ENCODE measurements at regions not wholly inside any gene's neighbourhood (a gene's known extent, or its start where the extent isn't known, plus 50 kb on each side); places are given as distances from the start of the nearest gene placed in this dataset.

DNA sequence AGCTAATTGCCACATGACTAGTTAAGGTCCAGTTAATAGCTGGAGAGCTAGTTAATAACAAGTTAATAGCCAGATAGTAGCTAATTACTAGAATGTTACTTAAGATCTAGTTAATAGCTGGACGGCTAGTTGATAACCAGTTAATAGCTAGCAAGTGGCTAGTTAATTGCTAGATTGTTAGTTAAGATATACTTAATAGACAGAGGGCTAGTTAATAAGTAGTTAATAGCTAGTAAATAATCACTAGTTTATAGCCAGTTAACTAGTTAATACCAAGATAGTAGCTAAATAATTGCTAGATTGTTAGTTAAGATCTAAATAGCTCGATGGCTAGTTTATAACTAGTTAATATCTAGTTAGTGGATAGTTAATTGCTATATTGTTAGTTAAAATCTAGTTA is 632.6 kb upstream of the CT83 start:
- Mint-ChIP-seq H3K36me3 (no peaks in the 10 kb centered on the region), H3K4me1 (no peaks in the 10 kb centered on the region), H3K4me3 (no peak overlapping the region), H3K9me3 (no peaks in the 10 kb centered on the region), H3K27ac (no peak overlapping the region), H3K27me3 (ENCODE audit: insufficient read depth, low read depth) (no peaks in the 10 kb centered on the region)
- no peak overlapping the region for H3K4me2 ChIP-seq
- no peak overlapping the region for H3K27ac ChIP-seq
- no peaks in the 10 kb centered on the region for H3K4me1 ChIP-seq
- peaks cover 49% of the 10 kb centered on the region for H3K9me3 ChIP-seq (ENCODE audit: low read depth)
- TF ChIP-seq EZH2 (IDR thresholded peaks at IDR 0.05) = no peak
- TF ChIP-seq EZH2phosphoT487 (IDR thresholded peaks at IDR 0.05) = no peak
- TF ChIP-seq, protein P1, sequence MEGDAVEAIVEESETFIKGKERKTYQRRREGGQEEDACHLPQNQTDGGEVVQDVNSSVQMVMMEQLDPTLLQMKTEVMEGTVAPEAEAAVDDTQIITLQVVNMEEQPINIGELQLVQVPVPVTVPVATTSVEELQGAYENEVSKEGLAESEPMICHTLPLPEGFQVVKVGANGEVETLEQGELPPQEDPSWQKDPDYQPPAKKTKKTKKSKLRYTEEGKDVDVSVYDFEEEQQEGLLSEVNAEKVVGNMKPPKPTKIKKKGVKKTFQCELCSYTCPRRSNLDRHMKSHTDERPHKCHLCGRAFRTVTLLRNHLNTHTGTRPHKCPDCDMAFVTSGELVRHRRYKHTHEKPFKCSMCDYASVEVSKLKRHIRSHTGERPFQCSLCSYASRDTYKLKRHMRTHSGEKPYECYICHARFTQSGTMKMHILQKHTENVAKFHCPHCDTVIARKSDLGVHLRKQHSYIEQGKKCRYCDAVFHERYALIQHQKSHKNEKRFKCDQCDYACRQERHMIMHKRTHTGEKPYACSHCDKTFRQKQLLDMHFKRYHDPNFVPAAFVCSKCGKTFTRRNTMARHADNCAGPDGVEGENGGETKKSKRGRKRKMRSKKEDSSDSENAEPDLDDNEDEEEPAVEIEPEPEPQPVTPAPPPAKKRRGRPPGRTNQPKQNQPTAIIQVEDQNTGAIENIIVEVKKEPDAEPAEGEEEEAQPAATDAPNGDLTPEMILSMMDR (IDR thresholded peaks at IDR 0.05) = no peak
- peaks cover 3% of the 10 kb centered on the region for H3K36me3 ChIP-seq
- H3K27me3 ChIP-seq = no peaks in the 10 kb centered on the region
- DNase-seq (ENCODE audit: low spot score) = no peak
- H3K79me2 ChIP-seq (ENCODE audit: low read depth) = no peaks in the 10 kb centered on the region
- H2AFZ ChIP-seq (replicated peaks) = no peak overlapping the region
- peaks cover 51% of the 10 kb centered on the region for H3F3A ChIP-seq (ENCODE audit: low read depth)
- H3K9ac ChIP-seq = no peak overlapping the region
- no peaks in the 10 kb centered on the region for H4K20me1 ChIP-seq (ENCODE audit: low read depth)
- H3K4me3 ChIP-seq = no peak overlapping the region

DNA sequence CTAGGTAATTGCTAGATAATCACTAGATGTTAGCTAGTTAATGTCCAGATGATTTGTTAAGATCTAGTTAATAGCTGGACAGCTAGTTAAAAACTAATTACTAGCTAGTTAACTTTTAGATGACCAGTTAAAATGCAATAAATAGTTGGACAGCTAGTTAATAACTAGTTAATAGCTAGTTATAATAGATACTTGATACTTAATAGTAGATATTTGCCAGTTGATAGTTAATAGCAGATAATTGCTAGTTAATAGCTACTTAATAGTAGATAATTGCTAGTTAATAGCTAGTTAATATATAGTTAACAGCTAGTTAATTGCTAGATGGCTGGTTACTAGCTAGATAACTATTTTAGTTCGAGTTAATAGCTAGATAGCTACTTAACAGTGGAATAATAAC is 631.4 kb upstream of the CT83 start:
- Histone ChIP-seq H3K79me2 (ENCODE audit: low read depth) (no peaks in the 10 kb centered on the region), H3K27me3 (no peaks in the 10 kb centered on the region), H3K9ac (no peak overlapping the region), H3K4me3 (no peak overlapping the region), H2AFZ (replicated peaks) (no peak overlapping the region), H4K20me1 (ENCODE audit: low read depth) (no peaks in the 10 kb centered on the region), H3K27ac (no peak overlapping the region), H3K4me1 (no peaks in the 10 kb centered on the region), H3F3A (ENCODE audit: low read depth) (peaks cover 51% of the 10 kb centered on the region), H3K36me3 (peaks cover 3% of the 10 kb centered on the region), H3K9me3 (ENCODE audit: low read depth) (peaks cover 49% of the 10 kb centered on the region), H3K4me2 (no peak overlapping the region)
- H3K4me1 Mint-ChIP-seq = no peaks in the 10 kb centered on the region
- H3K9me3 Mint-ChIP-seq = no peaks in the 10 kb centered on the region
- no peaks in the 10 kb centered on the region for H3K27me3 Mint-ChIP-seq (ENCODE audit: insufficient read depth, low read depth)
- TF ChIP-seq, protein P1 (IDR thresholded peaks at IDR 0.05) = no peak
- TF ChIP-seq EZH2phosphoT487 (IDR thresholded peaks at IDR 0.05) (no peak), EZH2 (IDR thresholded peaks at IDR 0.05) (no peak)
- H3K36me3 Mint-ChIP-seq = no peaks in the 10 kb centered on the region
- no peak overlapping the region for H3K4me3 Mint-ChIP-seq
- H3K27ac Mint-ChIP-seq = no peak overlapping the region
- DNase-seq (ENCODE audit: low spot score) = no peak

DNA sequence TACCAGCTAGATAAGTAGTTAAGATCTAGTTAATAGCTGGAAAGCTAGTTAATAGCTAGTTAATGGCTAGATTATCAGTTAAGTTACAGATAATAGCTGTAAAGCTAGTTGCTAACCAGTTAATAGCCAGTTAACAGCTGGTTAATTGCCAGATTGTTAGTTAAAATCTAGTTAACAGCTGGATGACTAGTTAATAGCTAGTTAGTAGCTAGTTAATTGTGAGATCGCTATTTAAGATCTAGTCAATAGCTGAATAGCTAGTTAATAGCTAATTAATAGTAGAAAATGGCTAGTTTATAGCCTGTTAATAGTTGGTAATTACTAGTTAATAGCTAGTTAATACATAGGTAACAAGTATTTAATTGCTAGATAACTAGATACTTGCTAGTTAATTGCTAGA is 630.5 kb upstream of the CT83 start:
- H3K36me3 ChIP-seq = peaks cover 3% of the 10 kb centered on the region
- H3F3A ChIP-seq (ENCODE audit: low read depth) = peaks cover 51% of the 10 kb centered on the region
- H4K20me1 ChIP-seq (ENCODE audit: low read depth) = no peaks in the 10 kb centered on the region
- no peak for TF ChIP-seq EZH2 (IDR thresholded peaks at IDR 0.05)
- no peak for TF ChIP-seq EZH2phosphoT487 (IDR thresholded peaks at IDR 0.05)
- TF ChIP-seq, protein P1 (IDR thresholded peaks at IDR 0.05) = no peak
- H3K27me3 Mint-ChIP-seq (ENCODE audit: insufficient read depth, low read depth) = no peaks in the 10 kb centered on the region
- H3K9me3 Mint-ChIP-seq = no peaks in the 10 kb centered on the region
- H3K9ac ChIP-seq = no peak overlapping the region
- H3K4me1 ChIP-seq = no peaks in the 10 kb centered on the region
- no peaks in the 10 kb centered on the region for H3K36me3 Mint-ChIP-seq
- DNase-seq (ENCODE audit: low spot score) = no peak
- no peaks in the 10 kb centered on the region for H3K79me2 ChIP-seq (ENCODE audit: low read depth)
- no peak overlapping the region for H3K4me2 ChIP-seq
- peaks cover 49% of the 10 kb centered on the region for H3K9me3 ChIP-seq (ENCODE audit: low read depth)
- no peak overlapping the region for H3K27ac Mint-ChIP-seq
- H3K4me1 Mint-ChIP-seq = no peaks in the 10 kb centered on the region
- H3K4me3 Mint-ChIP-seq = no peak overlapping the region
- no peaks in the 10 kb centered on the region for H3K27me3 ChIP-seq
- H2AFZ ChIP-seq (replicated peaks) = no peak overlapping the region
- no peak overlapping the region for H3K27ac ChIP-seq
- no peak overlapping the region for H3K4me3 ChIP-seq

All from neural progenitor cell (in vitro differentiated cells).